GM18858 (cell line): ENCODE measurements at regions not wholly inside any gene's neighbourhood (a gene's known extent, or its start where the extent isn't known, plus 50 kb on each side); places are given as distances from the start of the nearest gene placed in this dataset.
"Not testable (repeated sequence)": the region's sequence is repeated elsewhere in the genome, so short reads cannot be mapped to it uniquely, and the experiment has no call there.

ENCODE experiments used
- ATAC-seq: cut with Tn5 transposase; IDR thresholded peaks from one replicate; pipeline ENCODE4 v1.9.1; 2021; ENCODE audit not compliant: unreplicated experiment

- not testable (repeated sequence) for ATAC-seq
Observed at GRCh38 chr21:6093870-6094269, 4427.5 kb upstream of the TPTE start.

- ATAC-seq = not testable (repeated sequence)
Observed at GRCh38 chr21:6095304-6095703, 4426.1 kb upstream of the TPTE start.

- ATAC-seq = not testable (repeated sequence)
Observed at GRCh38 chr21:6096560-6097424, 4424.6 kb upstream of the TPTE start.

- not testable (repeated sequence) for ATAC-seq
Observed at GRCh38 chr21:6097736-6098135, 4423.6 kb upstream of the TPTE start.

GRCh38 chr21:6098191-6098935 lies 4423.0 kb upstream of the TPTE start:
- ATAC-seq = not testable (repeated sequence)

GRCh38 chr21:6101588-6101987 lies 4419.8 kb upstream of the TPTE start:
- ATAC-seq = not testable (repeated sequence)

GRCh38 chr21:6104546-6104945 lies 4416.8 kb upstream of the TPTE start:
- not testable (repeated sequence) for ATAC-seq

- not testable (repeated sequence) for ATAC-seq
Observed at GRCh38 chr21:6106686-6107567, 4414.5 kb upstream of the TPTE start.

GRCh38 chr21:6108894-6109293 lies 4412.5 kb upstream of the TPTE start:
- ATAC-seq = not testable (repeated sequence)

- not testable (repeated sequence) for ATAC-seq
Observed at GRCh38 chr21:6109774-6110173, 4411.6 kb upstream of the TPTE start.

- ATAC-seq = peak; percentile 70
Observed at GRCh38 chr21:6110716-6111343, 4410.6 kb upstream of the TPTE start.

- not testable (repeated sequence) for ATAC-seq
Observed at GRCh38 chr21:6111354-6111753, 4410.0 kb upstream of the TPTE start.

GRCh38 chr21:6118336-6118735 lies 4403.0 kb upstream of the TPTE start:
- ATAC-seq = not testable (repeated sequence)

GRCh38 chr21:6120863-6121262 lies 4400.5 kb upstream of the TPTE start:
- ATAC-seq = not testable (repeated sequence)

- ATAC-seq = not testable (repeated sequence)
Observed at GRCh38 chr21:6122629-6123028, 4398.8 kb upstream of the TPTE start.

GRCh38 chr21:6123224-6123623 lies 4398.2 kb upstream of the TPTE start:
- not testable (repeated sequence) for ATAC-seq

GRCh38 chr21:6125549-6126240 lies 4395.7 kb upstream of the TPTE start:
- ATAC-seq = not testable (repeated sequence)

GRCh38 chr21:6126976-6127732 lies 4394.2 kb upstream of the TPTE start:
- not testable (repeated sequence) for ATAC-seq

- ATAC-seq = not testable (repeated sequence)
Observed at GRCh38 chr21:6130734-6131133, 4390.6 kb upstream of the TPTE start.
